ENCODE measurements at regions not wholly inside any gene's neighbourhood (a gene's known extent, or its start where the extent isn't known, plus 50 kb on each side); places are given as distances from the start of the nearest gene placed in this dataset.

DNA sequence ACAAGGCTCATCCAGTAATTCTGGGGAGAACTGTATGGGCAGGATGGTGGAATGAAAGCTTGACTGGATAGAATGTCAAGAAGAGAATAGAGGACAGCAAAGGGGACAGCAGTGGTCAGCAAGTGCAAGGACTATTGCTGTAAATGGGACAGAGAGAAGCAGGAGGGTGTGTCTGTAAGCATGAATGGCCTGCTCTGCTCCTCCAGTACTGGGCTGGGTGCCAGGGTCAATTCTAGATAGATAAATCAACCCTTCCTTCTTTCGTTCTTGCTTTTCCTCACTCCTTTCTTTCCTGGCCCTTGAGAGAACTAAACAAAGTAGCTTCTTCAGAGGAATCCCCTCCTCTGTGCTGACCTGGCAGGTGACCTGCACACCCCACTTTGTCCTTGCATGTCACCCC lies 1019.2 kb downstream of the BCL11B start:
- H3F3A ChIP-seq (ENCODE audit: insufficient read depth, low read length, poor library complexity, severe bottlenecking) = no peaks in the 10 kb centered on the region
- TF ChIP-seq POLR2AphosphoS5 (IDR thresholded peaks at IDR 0.05) (no peak), RAD21 (conservative IDR thresholded peaks at IDR 0.05) (no peak), EP300 (conservative IDR thresholded peaks at IDR 0.05; ENCODE audit: poor library complexity, severe bottlenecking) (no peak), MXI1 (conservative IDR thresholded peaks at IDR 0.05; ENCODE audit: poor library complexity, severe bottlenecking) (no peak), SMC3 (conservative IDR thresholded peaks at IDR 0.05; ENCODE audit: poor library complexity) (no peak), EZH2 (IDR thresholded peaks at IDR 0.05; ENCODE audit: borderline replicate concordance, insufficient read depth, low read length, poor library complexity, severe bottlenecking) (no peak), REST (IDR thresholded peaks at IDR 0.05; ENCODE audit: borderline replicate concordance) (no peak), TAF1 (IDR thresholded peaks at IDR 0.05; ENCODE audit: low read depth) (no peak)
- TF ChIP-seq, protein P1, sequence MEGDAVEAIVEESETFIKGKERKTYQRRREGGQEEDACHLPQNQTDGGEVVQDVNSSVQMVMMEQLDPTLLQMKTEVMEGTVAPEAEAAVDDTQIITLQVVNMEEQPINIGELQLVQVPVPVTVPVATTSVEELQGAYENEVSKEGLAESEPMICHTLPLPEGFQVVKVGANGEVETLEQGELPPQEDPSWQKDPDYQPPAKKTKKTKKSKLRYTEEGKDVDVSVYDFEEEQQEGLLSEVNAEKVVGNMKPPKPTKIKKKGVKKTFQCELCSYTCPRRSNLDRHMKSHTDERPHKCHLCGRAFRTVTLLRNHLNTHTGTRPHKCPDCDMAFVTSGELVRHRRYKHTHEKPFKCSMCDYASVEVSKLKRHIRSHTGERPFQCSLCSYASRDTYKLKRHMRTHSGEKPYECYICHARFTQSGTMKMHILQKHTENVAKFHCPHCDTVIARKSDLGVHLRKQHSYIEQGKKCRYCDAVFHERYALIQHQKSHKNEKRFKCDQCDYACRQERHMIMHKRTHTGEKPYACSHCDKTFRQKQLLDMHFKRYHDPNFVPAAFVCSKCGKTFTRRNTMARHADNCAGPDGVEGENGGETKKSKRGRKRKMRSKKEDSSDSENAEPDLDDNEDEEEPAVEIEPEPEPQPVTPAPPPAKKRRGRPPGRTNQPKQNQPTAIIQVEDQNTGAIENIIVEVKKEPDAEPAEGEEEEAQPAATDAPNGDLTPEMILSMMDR (IDR thresholded peaks at IDR 0.05; ENCODE audit: poor library complexity, severe bottlenecking) = no peak
- no peak overlapping the region for H3K27ac ChIP-seq (ENCODE audit: low read length)
- no peaks in the 10 kb centered on the region for H3K9me3 ChIP-seq (ENCODE audit: low read length)
- no peaks in the 10 kb centered on the region for H3K36me3 ChIP-seq (ENCODE audit: insufficient read depth, low read length)
- H3K79me2 ChIP-seq (replicated peaks; ENCODE audit: insufficient read depth, low read length) = no peaks in the 10 kb centered on the region
- H3K4me2 ChIP-seq (ENCODE audit: low read length) = no peak overlapping the region
- no peak overlapping the region for H2AFZ ChIP-seq (ENCODE audit: low read depth, low read length)
- H3K27me3 ChIP-seq (ENCODE audit: insufficient read depth, low read depth, low read length) = no peaks in the 10 kb centered on the region
- no peaks in the 10 kb centered on the region for H3K9me2 ChIP-seq (ENCODE audit: insufficient read depth, low read length)
- no peak overlapping the region for H3K4me3 ChIP-seq (ENCODE audit: low read length)
- no peaks in the 10 kb centered on the region for H4K20me1 ChIP-seq (ENCODE audit: insufficient read depth)
- H3K9ac ChIP-seq (ENCODE audit: low read length) = no peak overlapping the region

GRCh38 chr14:98259881-98260280 lies 1012.1 kb downstream of the BCL11B start:
- no peak overlapping the region for H3K27ac ChIP-seq (ENCODE audit: low read length)
- no peaks in the 10 kb centered on the region for H3K36me3 ChIP-seq (ENCODE audit: insufficient read depth, low read length)
- H2AFZ ChIP-seq (ENCODE audit: low read depth, low read length) = no peak overlapping the region
- H3K9ac ChIP-seq (ENCODE audit: low read length) = no peak overlapping the region
- H3K27me3 ChIP-seq (ENCODE audit: insufficient read depth, low read depth, low read length) = no peaks in the 10 kb centered on the region
- H4K20me1 ChIP-seq (ENCODE audit: insufficient read depth) = no peaks in the 10 kb centered on the region
- H3K9me3 ChIP-seq (ENCODE audit: low read length) = no peaks in the 10 kb centered on the region
- no peak overlapping the region for H3K4me2 ChIP-seq (ENCODE audit: low read length)
- TF ChIP-seq MXI1 (conservative IDR thresholded peaks at IDR 0.05; ENCODE audit: poor library complexity, severe bottlenecking) = no peak
- TF ChIP-seq, protein P1 (IDR thresholded peaks at IDR 0.05; ENCODE audit: poor library complexity, severe bottlenecking) = no peak
- TF ChIP-seq EZH2 (IDR thresholded peaks at IDR 0.05; ENCODE audit: borderline replicate concordance, insufficient read depth, low read length, poor library complexity, severe bottlenecking) = no peak
- no peak for TF ChIP-seq EP300 (conservative IDR thresholded peaks at IDR 0.05; ENCODE audit: poor library complexity, severe bottlenecking)
- TF ChIP-seq SMC3 (conservative IDR thresholded peaks at IDR 0.05; ENCODE audit: poor library complexity) = no peak
- no peak for TF ChIP-seq RAD21 (conservative IDR thresholded peaks at IDR 0.05)
- TF ChIP-seq TAF1 (IDR thresholded peaks at IDR 0.05; ENCODE audit: low read depth) = no peak
- no peak for TF ChIP-seq POLR2AphosphoS5 (IDR thresholded peaks at IDR 0.05)
- no peak for TF ChIP-seq REST (IDR thresholded peaks at IDR 0.05; ENCODE audit: borderline replicate concordance)
- no peak overlapping the region for H3K4me3 ChIP-seq (ENCODE audit: low read length)
- no peaks in the 10 kb centered on the region for H3F3A ChIP-seq (ENCODE audit: insufficient read depth, low read length, poor library complexity, severe bottlenecking)
- H3K79me2 ChIP-seq (replicated peaks; ENCODE audit: insufficient read depth, low read length) = no peaks in the 10 kb centered on the region
- no peaks in the 10 kb centered on the region for H3K9me2 ChIP-seq (ENCODE audit: insufficient read depth, low read length)

All from neural cell (in vitro differentiated cells).